HCT116 (cell line): ENCODE measurements at regions not wholly inside any gene's neighbourhood (a gene's known extent, or its start where the extent isn't known, plus 50 kb on each side); places are given as distances from the start of the nearest gene placed in this dataset.

Experiments
- ATAC-seq: fragments of 200-7000 bp; cut with Tn5 transposase; 2 replicates; pipeline ENCODE4 v1.9.1; 2020; ENCODE audit warnings: mild to moderate bottlenecking, moderate library complexity
- BruUV-seq: library from RNA; stranded (reverse); fragments of 400-500 nt; replicated peaks from 2 replicates; lab custom pipeline; 2021; lab: Mats Ljungman, UMichigan
- CTCF ChIA-PET: fragments of 300-600 bp; sonication (Branson Sonifier 250); formaldehyde crosslinking; loops from one replicate; lab custom pipeline; 2021; ENCODE audit warnings: antibody characterized with exemption; lab: Charles Lee
- POLR2A ChIA-PET: fragments of 300-600, 350-600 bp; sonication (Branson Sonifier 250); formaldehyde crosslinking; loops from one replicate; lab custom pipeline; 2021; ENCODE audit warnings: antibody characterized with exemption; lab: Charles Lee
- RAD21 ChIA-PET, 2 experiments: fragments of 300-600 bp; sonication (Branson Sonifier 250); formaldehyde crosslinking; loops; one replicate each; lab custom pipeline; 2023; ENCODE audit warnings: low total read pairs in 2 of 2; ENCODE audit not compliant: uncharacterized antibody in 2 of 2, unreplicated experiment in 2 of 2, low non-redundant PET in 1 of 2; lab: Charles Lee
- DNase-seq: peaks from one replicate; pipeline ENCODE4 v3.0.0-alpha.2; 2010; ENCODE audit warnings: low read depth, low spot score
- H2AFZ ChIP-seq: fragments of 200-600 bp; shearing (Covaris generic), sonication (generic); 2 replicates; pipeline ENCODE4 v1.6.1; 2017; ENCODE audit warnings: low read depth, mixed run types, mixed read lengths, antibody characterized with exemption, low read length; ENCODE audit not compliant: poor library complexity, severe bottlenecking
- H3K27ac ChIP-seq: 2 replicates; pipeline ENCODE4 v1.5.1; 2012; ENCODE audit warnings: low read depth, low read length
- H3K27me3 ChIP-seq: fragments of 200-600 bp; sonication (generic); 2 replicates; pipeline ENCODE4 v1.6.1; 2016; ENCODE audit warnings: mixed run types, low read length, mixed read lengths; ENCODE audit not compliant: insufficient read depth
- H3K36me3 ChIP-seq, 2 experiments: fragments of 200-500 bp in 1 of 2; fragments of 200-600 bp in 1 of 2; sonication (Bioruptor generic) in 1 of 2; sonication (generic) in 1 of 2; 2 replicates each; pipeline versions ENCODE4 v1.5.1 to v1.6.1; 2014 to 2016; ENCODE audit warnings: low read length in 2 of 2, inconsistent platforms in 1 of 2, mixed read lengths in 1 of 2, mixed run types in 1 of 2; ENCODE audit not compliant: insufficient read depth in 2 of 2, control insufficient read depth in 1 of 2
- H3K4me1 ChIP-seq, 2 experiments: fragments of 200-600 bp in 1 of 2; sonication (generic) in 1 of 2; 2 replicates each; pipeline versions ENCODE4 v1.5.1 to v1.6.1; 2012 to 2017; ENCODE audit warnings: low read length in 2 of 2, inconsistent platforms in 1 of 2, mild to moderate bottlenecking in 1 of 2, mixed read lengths in 1 of 2, mixed run types in 1 of 2, moderate library complexity in 1 of 2; ENCODE audit not compliant: insufficient read depth in 2 of 2, control insufficient read depth in 1 of 2
- H3K4me2 ChIP-seq: fragments of 200-600 bp; sonication (generic); 2 replicates; pipeline ENCODE4 v1.6.1; 2017; ENCODE audit warnings: mixed run types, low read length, mixed read lengths
- H3K4me3 ChIP-seq, 2 experiments: fragments of 200-600 bp in 1 of 2; sonication (generic) in 1 of 2; replicated peaks in 1 of 2; 2 replicates each; pipeline ENCODE4 v1.5.1; 2011 to 2016; ENCODE audit warnings: low read length in 2 of 2, control low read depth in 1 of 2, low read depth in 1 of 2, mild to moderate bottlenecking in 1 of 2, mixed read lengths in 1 of 2, mixed run types in 1 of 2
- H3K79me2 ChIP-seq: fragments of 200-600 bp; sonication (generic); 2 replicates; pipeline ENCODE4 v1.6.1; 2017; ENCODE audit warnings: mild to moderate bottlenecking, mixed run types, low read length, moderate library complexity, mixed read lengths; ENCODE audit not compliant: insufficient read depth
- H3K9ac ChIP-seq: fragments of 200-600 bp; sonication (generic); 2 replicates; pipeline ENCODE4 v1.6.1; 2016; ENCODE audit warnings: low read length, mixed read lengths
- H3K9me2 ChIP-seq: fragments of 200-600 bp; sonication (generic), shearing (Covaris generic); 2 replicates; pipeline ENCODE4 v1.6.1; 2017; ENCODE audit warnings: mixed run types, mild to moderate bottlenecking, moderate library complexity; ENCODE audit not compliant: insufficient read depth
- H3K9me3 ChIP-seq, 2 experiments: fragments of 200-500 bp in 1 of 2; fragments of 200-600 bp in 1 of 2; sonication (Bioruptor generic) in 1 of 2; sonication (generic) in 1 of 2; 2 replicates each; pipeline ENCODE4 v1.6.1; 2014 to 2017; ENCODE audit warnings: low read length in 2 of 2, mixed read lengths in 2 of 2, inconsistent platforms in 1 of 2, low read depth in 1 of 2, mild to moderate bottlenecking in 1 of 2, mixed run types in 1 of 2, moderate library complexity in 1 of 2; ENCODE audit not compliant: control insufficient read depth in 1 of 2, insufficient read depth in 1 of 2
- H4K20me1 ChIP-seq: fragments of 200-600 bp; sonication (generic), shearing (Covaris generic); 2 replicates; pipeline ENCODE4 v1.6.1; 2017; ENCODE audit warnings: mixed run types, mild to moderate bottlenecking, moderate library complexity; ENCODE audit not compliant: insufficient read depth
- CEBPB ChIP-seq: IDR thresholded peaks from 2 replicates; pipeline ENCODE4 v1.6.1; 2012; ENCODE audit warnings: low read depth
- EGR1 ChIP-seq: IDR thresholded peaks from 2 replicates; pipeline ENCODE4 v1.6.1; 2012; ENCODE audit warnings: low read depth
- ELF1 ChIP-seq: IDR thresholded peaks from 2 replicates; pipeline ENCODE4 v1.6.1; 2012; ENCODE audit warnings: low read depth, borderline replicate concordance
- EZH2phosphoT487 ChIP-seq: fragments of 200-600 bp; IDR thresholded peaks from 2 replicates; pipeline ENCODE4 v1.6.1; 2018; ENCODE audit warnings: antibody characterized with exemption, borderline replicate concordance
- SRF ChIP-seq: IDR thresholded peaks from 2 replicates; pipeline ENCODE4 v1.6.1; 2012; ENCODE audit warnings: low read depth
- ZNF274 ChIP-seq: fragments of 200-500 bp; sonication (Bioruptor generic); IDR thresholded peaks from 2 replicates; pipeline ENCODE4 v1.6.1; 2014; ENCODE audit warnings: mild to moderate bottlenecking, low read depth, low read length, inconsistent platforms
- intact Hi-C: fragments of 100-400 bp; cut with micrococcal nuclease; formaldehyde crosslinking; loops from 2 replicates; pipeline ENCODE4 v1.10.0; 2022
- TF ChIP-seq, protein P1 (sequence below): IDR thresholded peaks from 2 replicates; pipeline ENCODE4 v1.6.1; 2012; ENCODE audit warnings: low read depth
- TF ChIP-seq, protein P2 (sequence below): IDR thresholded peaks from 2 replicates; pipeline ENCODE4 v1.6.1; 2012

DNA sequence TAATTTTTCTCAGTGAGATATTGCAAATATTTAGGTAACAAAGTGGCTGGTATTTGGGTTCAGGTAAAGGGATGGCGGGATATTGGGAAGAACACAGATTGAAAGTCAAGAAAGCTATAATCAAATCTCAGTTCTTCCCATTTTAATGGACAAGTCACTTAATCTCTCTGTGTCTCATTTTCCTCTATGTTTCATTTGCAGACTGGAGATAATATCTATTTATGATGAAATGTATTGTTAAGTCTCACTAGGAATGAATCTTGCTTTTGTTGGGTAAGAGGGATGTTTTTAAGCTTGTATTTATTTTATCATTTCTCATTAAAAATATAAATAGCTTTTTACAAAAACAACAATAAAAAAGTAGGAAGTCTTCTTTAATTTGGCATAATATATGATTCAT, 175.4 kb downstream of the ISL1 start:
- Histone ChIP-seq H4K20me1 (no peaks in the 10 kb centered on the region), H2AFZ (no peak overlapping the region), H3K36me3 (no peaks in the 10 kb centered on the region), H3K9me2 (no peaks in the 10 kb centered on the region), H3K27me3 (no peaks in the 10 kb centered on the region), H3K9ac (no peak overlapping the region), H3K27ac (no peak overlapping the region), H3K4me2 (no peak overlapping the region), H3K4me1 (no peaks in the 10 kb centered on the region), H3K79me2 (no peaks in the 10 kb centered on the region), H3K4me3 (no peak overlapping the region), H3K9me3 (no peaks in the 10 kb centered on the region)
- CTCF ChIA-PET: no interaction called here
- RAD21 ChIA-PET: no interaction called here
- DNase-seq (no peak), ATAC-seq (no peak)
- TF ChIP-seq ELF1 (no peak), ZNF274 (no peak), CEBPB (no peak), SRF (no peak)
- TF ChIP-seq, protein P1, sequence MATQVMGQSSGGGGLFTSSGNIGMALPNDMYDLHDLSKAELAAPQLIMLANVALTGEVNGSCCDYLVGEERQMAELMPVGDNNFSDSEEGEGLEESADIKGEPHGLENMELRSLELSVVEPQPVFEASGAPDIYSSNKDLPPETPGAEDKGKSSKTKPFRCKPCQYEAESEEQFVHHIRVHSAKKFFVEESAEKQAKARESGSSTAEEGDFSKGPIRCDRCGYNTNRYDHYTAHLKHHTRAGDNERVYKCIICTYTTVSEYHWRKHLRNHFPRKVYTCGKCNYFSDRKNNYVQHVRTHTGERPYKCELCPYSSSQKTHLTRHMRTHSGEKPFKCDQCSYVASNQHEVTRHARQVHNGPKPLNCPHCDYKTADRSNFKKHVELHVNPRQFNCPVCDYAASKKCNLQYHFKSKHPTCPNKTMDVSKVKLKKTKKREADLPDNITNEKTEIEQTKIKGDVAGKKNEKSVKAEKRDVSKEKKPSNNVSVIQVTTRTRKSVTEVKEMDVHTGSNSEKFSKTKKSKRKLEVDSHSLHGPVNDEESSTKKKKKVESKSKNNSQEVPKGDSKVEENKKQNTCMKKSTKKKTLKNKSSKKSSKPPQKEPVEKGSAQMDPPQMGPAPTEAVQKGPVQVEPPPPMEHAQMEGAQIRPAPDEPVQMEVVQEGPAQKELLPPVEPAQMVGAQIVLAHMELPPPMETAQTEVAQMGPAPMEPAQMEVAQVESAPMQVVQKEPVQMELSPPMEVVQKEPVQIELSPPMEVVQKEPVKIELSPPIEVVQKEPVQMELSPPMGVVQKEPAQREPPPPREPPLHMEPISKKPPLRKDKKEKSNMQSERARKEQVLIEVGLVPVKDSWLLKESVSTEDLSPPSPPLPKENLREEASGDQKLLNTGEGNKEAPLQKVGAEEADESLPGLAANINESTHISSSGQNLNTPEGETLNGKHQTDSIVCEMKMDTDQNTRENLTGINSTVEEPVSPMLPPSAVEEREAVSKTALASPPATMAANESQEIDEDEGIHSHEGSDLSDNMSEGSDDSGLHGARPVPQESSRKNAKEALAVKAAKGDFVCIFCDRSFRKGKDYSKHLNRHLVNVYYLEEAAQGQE: no peak
- BruUV-seq: no TSS peak
- intact Hi-C loops: no loop called here
- POLR2A ChIA-PET: no interaction called here

DNA sequence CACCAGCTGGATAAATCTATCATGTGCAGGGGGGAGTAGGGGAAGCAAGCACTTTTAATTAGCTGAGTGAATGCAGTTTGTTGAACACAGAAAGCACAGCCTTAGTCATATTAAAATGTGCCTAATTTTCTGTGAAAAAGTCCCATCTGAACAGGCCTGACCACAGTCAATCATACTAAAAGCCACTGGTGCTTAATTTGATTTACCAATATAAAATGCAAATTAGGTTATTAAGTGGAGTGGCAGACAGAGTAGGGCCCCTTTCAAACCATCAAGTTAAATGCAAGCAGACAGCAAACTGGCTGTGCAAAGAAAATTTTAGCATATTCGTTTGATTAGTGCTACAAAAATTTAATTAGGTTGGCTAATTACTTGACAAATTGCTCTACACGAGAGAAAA, 176.1 kb downstream of the ISL1 start:
- Histone ChIP-seq H3K4me1 (no peaks in the 10 kb centered on the region), H3K9me3 (no peaks in the 10 kb centered on the region), H2AFZ (no peak overlapping the region), H4K20me1 (no peaks in the 10 kb centered on the region), H3K27ac (no peak overlapping the region), H3K9me2 (no peaks in the 10 kb centered on the region), H3K36me3 (no peaks in the 10 kb centered on the region), H3K27me3 (no peaks in the 10 kb centered on the region), H3K4me2 (no peak overlapping the region), H3K9ac (no peak overlapping the region), H3K79me2 (no peaks in the 10 kb centered on the region), H3K4me3 (no peak overlapping the region)
- ChIA-PET POLR2A (no interaction called here), RAD21 (no interaction called here), CTCF (no interaction called here)
- no peak for ATAC-seq
- BruUV-seq: no TSS peak
- TF ChIP-seq EZH2phosphoT487: no peak
- TF ChIP-seq, protein P2, sequence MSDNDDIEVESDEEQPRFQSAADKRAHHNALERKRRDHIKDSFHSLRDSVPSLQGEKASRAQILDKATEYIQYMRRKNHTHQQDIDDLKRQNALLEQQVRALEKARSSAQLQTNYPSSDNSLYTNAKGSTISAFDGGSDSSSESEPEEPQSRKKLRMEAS: no peak
- TF ChIP-seq EGR1: no peak
- TF ChIP-seq CEBPB: no peak
- no peak for DNase-seq
- intact Hi-C loops: no loop called here
